PFSK-1 (cell line): ENCODE measurements at regions not wholly inside any gene's neighbourhood (a gene's known extent, or its start where the extent isn't known, plus 50 kb on each side); places are given as distances from the start of the nearest gene placed in this dataset.

ENCODE experiments used
- FOXP2 ChIP-seq: optimal IDR thresholded peaks from 2 replicates; pipeline ENCODE3; 2011; ENCODE audit warnings: borderline replicate concordance, control low read depth, inconsistent platforms; ENCODE audit not compliant: insufficient read depth; ENCODE audit errors: extremely low read length, extremely low read depth
- POLR2AphosphoS5 ChIP-seq: IDR thresholded peaks from 2 replicates; pipeline ENCODE4 v1.6.1; 2012; ENCODE audit warnings: low read depth, mild to moderate bottlenecking, control low read depth, low read length, moderate library complexity
- SIN3A ChIP-seq: IDR thresholded peaks from 2 replicates; pipeline ENCODE4 v1.6.1; 2012; ENCODE audit warnings: mild to moderate bottlenecking, low read length, moderate library complexity, borderline replicate concordance; ENCODE audit not compliant: insufficient read depth
- TAF1 ChIP-seq: IDR thresholded peaks from 2 replicates; pipeline ENCODE4 v1.6.1; 2012; ENCODE audit warnings: low read length, control low read depth, borderline replicate concordance; ENCODE audit not compliant: insufficient read depth
- TF ChIP-seq, protein P1 (sequence below), 2 experiments: IDR thresholded peaks; 2 replicates each; pipeline versions ENCODE4 v1.6.1 to v1.8.0; 2011 to 2012; ENCODE audit warnings: low read depth in 2 of 2, low read length in 2 of 2, control low read depth in 1 of 2, inconsistent platforms in 1 of 2, mild to moderate bottlenecking in 1 of 2, moderate library complexity in 1 of 2; ENCODE audit not compliant: insufficient read depth in 1 of 2

DNA sequence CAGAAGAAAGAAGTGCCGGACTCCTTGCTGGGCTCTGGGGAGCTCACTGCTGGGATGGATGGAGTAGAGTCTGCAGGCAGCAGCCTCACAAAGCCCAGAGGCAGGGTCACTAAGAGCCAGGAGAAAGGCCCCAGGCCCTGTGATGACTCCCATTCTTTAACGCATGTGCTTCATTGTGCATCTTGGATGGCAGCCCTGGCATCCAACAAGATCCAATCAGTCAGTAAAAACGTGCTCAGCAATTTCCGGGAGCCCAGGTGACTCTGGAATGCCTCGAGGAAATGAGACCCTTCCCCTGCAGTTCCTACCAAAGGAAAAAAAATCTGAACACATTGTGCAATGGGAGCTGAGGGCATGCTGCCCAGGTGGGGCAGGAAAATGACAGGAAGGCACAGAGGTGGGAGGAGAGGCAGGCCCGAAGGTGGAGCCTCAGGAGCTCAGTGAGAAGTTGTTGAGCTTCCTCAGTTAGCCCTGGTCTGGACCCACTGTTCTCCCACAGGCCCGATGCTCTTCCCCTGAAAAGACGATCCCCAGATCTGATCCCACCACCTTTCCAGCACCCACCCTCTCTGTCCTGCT, 60.7 kb upstream of the TMEM72 start:
- TF ChIP-seq, protein P1, sequence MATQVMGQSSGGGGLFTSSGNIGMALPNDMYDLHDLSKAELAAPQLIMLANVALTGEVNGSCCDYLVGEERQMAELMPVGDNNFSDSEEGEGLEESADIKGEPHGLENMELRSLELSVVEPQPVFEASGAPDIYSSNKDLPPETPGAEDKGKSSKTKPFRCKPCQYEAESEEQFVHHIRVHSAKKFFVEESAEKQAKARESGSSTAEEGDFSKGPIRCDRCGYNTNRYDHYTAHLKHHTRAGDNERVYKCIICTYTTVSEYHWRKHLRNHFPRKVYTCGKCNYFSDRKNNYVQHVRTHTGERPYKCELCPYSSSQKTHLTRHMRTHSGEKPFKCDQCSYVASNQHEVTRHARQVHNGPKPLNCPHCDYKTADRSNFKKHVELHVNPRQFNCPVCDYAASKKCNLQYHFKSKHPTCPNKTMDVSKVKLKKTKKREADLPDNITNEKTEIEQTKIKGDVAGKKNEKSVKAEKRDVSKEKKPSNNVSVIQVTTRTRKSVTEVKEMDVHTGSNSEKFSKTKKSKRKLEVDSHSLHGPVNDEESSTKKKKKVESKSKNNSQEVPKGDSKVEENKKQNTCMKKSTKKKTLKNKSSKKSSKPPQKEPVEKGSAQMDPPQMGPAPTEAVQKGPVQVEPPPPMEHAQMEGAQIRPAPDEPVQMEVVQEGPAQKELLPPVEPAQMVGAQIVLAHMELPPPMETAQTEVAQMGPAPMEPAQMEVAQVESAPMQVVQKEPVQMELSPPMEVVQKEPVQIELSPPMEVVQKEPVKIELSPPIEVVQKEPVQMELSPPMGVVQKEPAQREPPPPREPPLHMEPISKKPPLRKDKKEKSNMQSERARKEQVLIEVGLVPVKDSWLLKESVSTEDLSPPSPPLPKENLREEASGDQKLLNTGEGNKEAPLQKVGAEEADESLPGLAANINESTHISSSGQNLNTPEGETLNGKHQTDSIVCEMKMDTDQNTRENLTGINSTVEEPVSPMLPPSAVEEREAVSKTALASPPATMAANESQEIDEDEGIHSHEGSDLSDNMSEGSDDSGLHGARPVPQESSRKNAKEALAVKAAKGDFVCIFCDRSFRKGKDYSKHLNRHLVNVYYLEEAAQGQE (IDR thresholded peaks at IDR 0.05; ENCODE audit: insufficient read depth in 1 of 2, low read depth in 2 of 2, low read length in 2 of 2) = no peak
- TF ChIP-seq POLR2AphosphoS5 (no peak), SIN3A (no peak), FOXP2 (no peak), TAF1 (no peak)

DNA sequence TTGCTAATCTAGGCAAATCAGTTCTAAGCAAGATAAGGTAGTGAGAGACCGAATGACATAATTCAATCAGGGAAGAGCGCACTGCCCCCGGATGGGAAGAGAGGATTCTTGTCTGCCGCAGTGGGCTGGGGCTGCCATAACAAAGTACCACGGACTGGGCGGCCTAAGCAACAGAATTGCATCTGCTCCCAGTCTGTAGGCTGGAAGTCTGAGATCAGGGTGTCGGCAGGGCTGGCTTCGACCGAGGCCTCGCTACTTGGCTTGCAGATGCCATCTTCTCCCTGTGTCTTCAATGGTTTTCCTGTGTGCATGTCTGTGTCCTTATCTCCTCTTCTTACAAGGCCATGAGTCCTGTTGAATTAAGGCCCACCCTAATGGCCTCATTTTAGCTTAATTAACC, 59.7 kb upstream of the TMEM72 start:
- TF ChIP-seq SIN3A = no peak
- TF ChIP-seq, protein P1 (IDR thresholded peaks at IDR 0.05; ENCODE audit: insufficient read depth in 1 of 2, low read depth in 2 of 2, low read length in 2 of 2) = no peak
- no peak for TF ChIP-seq FOXP2
- TF ChIP-seq TAF1 = no peak
- TF ChIP-seq POLR2AphosphoS5 = no peak

DNA sequence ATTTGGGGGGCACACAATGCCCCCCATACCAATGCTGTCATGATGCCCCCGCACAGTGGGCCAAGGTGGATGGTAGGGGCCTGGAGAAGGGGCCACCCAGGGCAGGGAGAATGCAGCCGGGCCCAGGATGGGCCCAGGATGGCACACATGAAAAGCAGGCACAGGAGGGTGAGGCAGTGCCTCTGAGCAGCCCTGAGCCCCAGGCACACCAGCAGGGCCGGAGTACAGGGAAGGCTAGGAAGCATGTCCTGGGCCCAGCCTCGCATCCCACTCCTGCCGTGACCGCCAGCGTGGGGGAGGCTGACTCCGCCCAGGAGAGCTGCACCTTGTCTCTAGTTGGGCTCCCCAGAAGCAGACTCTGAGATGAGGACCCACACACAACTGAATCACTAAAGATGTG, 59.3 kb upstream of the TMEM72 start:
- TF ChIP-seq TAF1 (no peak), FOXP2 (no peak), POLR2AphosphoS5 (no peak), SIN3A (no peak)
- TF ChIP-seq, protein P1 (IDR thresholded peaks at IDR 0.05; ENCODE audit: insufficient read depth in 1 of 2, low read depth in 2 of 2, low read length in 2 of 2) = no peak

DNA sequence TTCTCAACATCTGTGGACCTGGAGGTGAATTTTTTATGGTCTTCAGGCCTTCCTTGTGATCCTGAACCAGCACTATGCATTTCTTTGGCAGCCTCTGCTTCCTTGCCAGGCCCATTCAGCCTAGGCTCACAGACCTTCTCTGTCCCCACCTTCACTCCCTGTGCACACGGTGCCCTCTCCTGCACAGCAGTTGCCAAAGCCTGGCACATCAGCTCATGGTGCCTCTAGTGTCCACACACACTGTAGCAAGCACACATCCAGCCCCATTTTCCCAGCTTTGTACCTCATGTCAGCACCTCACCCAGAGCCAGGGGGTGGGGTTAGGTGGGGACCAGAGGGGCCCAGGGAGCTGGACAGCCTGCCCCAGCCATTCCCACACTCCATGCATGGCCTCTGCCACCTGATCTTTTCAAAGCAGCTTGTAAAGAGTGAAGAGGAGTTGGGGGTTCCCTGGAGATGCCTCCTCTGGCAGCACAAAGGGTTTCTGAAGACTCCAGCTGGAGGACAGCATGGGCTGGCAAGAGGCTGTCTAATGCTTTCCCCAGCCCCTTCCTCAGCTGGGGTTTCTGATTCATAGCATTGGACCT, 57.9 kb upstream of the TMEM72 start:
- TF ChIP-seq, protein P1 (IDR thresholded peaks at IDR 0.05; ENCODE audit: insufficient read depth in 1 of 2, low read depth in 2 of 2, low read length in 2 of 2) = no peak
- TF ChIP-seq TAF1 = no peak

DNA sequence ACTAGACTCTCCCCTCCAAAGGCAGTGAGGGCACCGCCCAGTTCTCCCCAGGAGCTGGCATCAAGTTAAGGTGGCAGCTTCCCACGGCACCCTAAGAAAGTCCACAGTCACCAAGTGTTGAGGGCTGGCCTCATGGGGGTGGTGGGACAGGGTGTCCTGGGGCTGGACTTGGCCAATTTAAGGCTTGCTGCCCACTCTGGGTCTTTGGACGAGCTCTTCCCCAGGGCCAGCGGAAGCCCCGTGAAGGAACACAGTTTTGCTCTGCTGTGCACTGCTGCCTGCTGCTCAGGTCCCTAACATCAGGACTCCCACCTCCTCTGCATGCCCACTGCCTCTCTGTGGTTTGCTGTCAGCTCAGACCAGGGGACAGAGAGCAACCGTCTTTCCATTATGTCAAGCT, 57.3 kb upstream of the TMEM72 start:
- no peak for TF ChIP-seq FOXP2
- no peak for TF ChIP-seq POLR2AphosphoS5
- TF ChIP-seq, protein P1 (IDR thresholded peaks at IDR 0.05; ENCODE audit: insufficient read depth in 1 of 2, low read depth in 2 of 2, low read length in 2 of 2) = no peak
- no peak for TF ChIP-seq SIN3A
- no peak for TF ChIP-seq TAF1
